Esophagus muscularis mucosa (tissue), 4 donors: ENCODE measurements at regions not wholly inside any gene's neighbourhood (a gene's known extent, or its start where the extent isn't known, plus 50 kb on each side); places are given as distances from the start of the nearest gene placed in this dataset.

Source experiments
- EP300 ChIP-seq: sonication (generic); formaldehyde crosslinking; IDR thresholded peaks from one replicate; pipeline ENCODE4 v1.6.1; 2017; ENCODE audit warnings: antibody characterized with exemption
- POLR2A ChIP-seq: fragments of 450-650 bp; IDR thresholded peaks from one replicate; pipeline ENCODE4 v1.6.1; 2017; ENCODE audit warnings: antibody characterized with exemption, moderate library complexity, mild to moderate bottlenecking, low read depth
- POLR2AphosphoS5 ChIP-seq, 2 donors: sonication (generic); formaldehyde crosslinking; IDR thresholded peaks; one replicate each; pipeline ENCODE4 v1.6.1; 2017; ENCODE audit warnings: antibody characterized with exemption in 2 of 2
- TF ChIP-seq, protein P1 (sequence below), 3 experiments: fragments of 200-600 bp in 2 of 3; fragments of 450-650 bp in 1 of 3; sonication (generic) in 2 of 3; IDR thresholded peaks; one replicate each; pipeline ENCODE4 v1.5.1; 2017 to 2019; ENCODE audit warnings: antibody characterized with exemption in 3 of 3, mild to moderate bottlenecking in 2 of 3, moderate library complexity in 1 of 3

GRCh38 chr18:33871363-33872025, 293.5 kb downstream of the ASXL3 start:
- TF ChIP-seq, protein P1, sequence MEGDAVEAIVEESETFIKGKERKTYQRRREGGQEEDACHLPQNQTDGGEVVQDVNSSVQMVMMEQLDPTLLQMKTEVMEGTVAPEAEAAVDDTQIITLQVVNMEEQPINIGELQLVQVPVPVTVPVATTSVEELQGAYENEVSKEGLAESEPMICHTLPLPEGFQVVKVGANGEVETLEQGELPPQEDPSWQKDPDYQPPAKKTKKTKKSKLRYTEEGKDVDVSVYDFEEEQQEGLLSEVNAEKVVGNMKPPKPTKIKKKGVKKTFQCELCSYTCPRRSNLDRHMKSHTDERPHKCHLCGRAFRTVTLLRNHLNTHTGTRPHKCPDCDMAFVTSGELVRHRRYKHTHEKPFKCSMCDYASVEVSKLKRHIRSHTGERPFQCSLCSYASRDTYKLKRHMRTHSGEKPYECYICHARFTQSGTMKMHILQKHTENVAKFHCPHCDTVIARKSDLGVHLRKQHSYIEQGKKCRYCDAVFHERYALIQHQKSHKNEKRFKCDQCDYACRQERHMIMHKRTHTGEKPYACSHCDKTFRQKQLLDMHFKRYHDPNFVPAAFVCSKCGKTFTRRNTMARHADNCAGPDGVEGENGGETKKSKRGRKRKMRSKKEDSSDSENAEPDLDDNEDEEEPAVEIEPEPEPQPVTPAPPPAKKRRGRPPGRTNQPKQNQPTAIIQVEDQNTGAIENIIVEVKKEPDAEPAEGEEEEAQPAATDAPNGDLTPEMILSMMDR (IDR thresholded peaks at IDR 0.05) = no peak
- no peak for TF ChIP-seq POLR2AphosphoS5 (IDR thresholded peaks at IDR 0.05)
- TF ChIP-seq POLR2A = no peak
- no peak for TF ChIP-seq EP300
